Effector CD4-positive, alpha-beta T cell (primary cell): ENCODE measurements at regions not wholly inside any gene's neighbourhood (a gene's known extent, or its start where the extent isn't known, plus 50 kb on each side); places are given as distances from the start of the nearest gene placed in this dataset.
A peak's percentile ranks its signal among the peaks of the same experiment; 100 is the strongest.

Experiments used
- DNase-seq: peaks from one replicate; pipeline ENCODE4 v3.0.0-alpha.2; 2020

DNA sequence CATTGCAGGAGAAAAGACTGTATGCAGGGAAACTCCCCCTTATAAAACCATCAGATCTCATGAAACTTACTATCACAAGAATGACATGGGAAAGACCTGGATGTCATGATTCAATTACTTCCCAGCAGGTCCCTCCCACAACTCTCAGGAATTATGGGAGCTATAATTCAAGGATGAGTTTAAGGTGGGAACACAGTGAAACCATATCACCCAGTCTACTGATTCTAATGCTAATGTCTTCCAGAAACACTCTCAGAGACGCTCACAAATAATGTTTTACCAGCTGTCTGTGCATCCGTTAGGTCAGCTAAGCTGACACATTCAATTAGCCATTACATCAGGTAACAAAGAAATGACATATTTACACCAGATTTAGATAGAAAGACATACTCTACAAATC, 637.9 kb downstream of the NLGN4Y start:
- DNase-seq, result no peak

DNA sequence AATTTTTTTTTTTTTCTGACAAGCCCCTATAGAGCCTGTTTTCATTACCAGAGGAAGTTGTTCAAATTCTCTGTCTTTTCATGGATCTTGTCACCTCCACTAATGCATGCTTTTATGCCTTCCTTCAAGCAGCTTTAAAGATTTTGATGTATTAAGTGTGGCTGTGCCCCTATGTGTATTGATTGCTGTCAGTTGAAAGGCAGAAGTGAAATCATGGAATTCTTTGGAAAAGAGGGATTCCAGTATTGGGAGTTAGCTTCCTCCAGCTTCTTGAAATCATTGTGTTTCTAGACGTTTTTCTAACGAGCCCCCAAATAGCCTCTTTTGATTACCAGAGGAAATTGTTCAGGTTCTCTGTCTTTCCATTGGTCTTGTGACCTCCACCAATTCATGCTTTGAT, 655.6 kb downstream of the NLGN4Y start:
- DNase-seq, result no peak

DNA sequence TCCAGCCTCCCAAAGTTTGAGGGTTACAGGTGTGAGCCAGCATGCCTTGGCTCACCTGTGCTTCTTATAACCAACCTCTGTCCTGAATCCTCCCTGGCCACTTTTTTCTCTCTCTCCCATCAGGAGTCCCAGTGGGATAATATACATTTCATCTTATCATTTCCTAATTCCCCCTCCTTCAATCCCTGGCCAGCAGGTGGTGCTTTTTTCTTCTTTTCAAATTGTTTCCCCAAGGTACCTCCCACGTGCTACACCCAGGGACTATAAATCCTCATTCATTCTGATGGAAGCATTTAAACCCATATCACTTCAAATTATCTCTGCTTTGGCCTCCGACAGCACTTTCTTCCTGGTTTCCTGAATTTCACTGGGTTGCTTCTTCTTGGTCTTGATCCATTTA, 704.7 kb downstream of the NLGN4Y start:
- DNase-seq, result no peak

DNA sequence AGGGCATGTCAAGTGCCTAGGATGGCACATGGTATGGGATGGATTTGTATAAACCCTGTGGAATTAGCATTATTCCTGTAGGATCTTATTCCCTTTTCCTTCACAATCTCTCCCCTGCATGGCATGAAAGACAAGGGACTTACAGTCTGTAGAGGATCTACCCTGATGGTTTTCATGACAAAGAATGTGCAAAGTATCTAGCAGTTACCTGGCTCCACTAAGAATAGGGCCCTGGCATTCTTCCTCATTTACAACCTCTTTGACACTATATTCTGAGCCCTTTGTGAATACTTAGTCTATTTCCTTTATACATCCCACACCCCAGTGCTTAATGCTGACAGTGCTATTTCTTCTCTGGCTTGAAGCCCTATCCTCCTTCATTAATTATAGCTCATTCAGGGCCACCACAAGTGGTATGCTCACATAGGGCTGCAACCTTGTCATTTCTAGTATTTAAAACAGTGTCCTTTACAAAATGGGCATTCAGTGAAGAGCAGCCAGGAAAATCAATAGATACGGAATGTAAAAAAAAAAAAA, 715.3 kb downstream of the NLGN4Y start:
- DNase-seq, result no peak

DNA sequence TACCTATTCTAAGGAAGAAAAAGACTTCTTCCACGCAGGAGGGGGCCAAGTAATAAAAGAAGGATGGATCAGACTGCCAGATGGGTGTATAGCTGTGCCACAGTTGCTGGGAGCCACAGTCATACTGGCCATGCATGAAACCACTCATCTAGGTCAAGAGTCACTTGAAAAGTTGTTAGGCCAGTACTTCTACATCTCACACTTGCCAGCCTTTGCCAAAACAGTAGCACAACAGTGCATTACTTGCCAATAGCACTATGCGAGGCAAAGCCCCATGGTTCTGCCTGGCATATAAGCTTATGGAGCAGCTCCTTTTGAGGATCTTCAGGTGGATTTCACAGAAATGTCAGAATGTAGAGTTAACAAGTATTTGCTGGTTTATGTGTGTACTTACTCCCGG, 735.0 kb downstream of the NLGN4Y start:
- no peak for DNase-seq

DNA sequence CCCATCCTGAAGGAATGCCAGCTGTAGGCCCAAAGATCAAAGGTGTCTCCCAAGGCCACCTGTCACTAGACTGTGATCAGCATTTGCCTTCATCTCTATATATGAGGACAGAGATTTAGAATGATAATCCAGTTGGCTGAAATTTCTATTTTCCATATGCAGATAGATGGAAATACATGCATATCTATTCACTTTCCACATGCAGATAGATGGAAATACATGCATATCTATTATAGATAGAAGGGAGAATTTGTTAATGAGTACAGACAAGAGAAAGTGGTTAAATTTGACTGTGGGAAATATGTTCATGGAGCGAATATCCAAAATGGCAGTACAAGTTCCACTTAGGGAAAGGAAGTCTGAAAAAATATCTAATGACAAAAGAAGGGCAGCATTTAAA, 762.2 kb downstream of the NLGN4Y start:
- DNase-seq, result no peak

DNA sequence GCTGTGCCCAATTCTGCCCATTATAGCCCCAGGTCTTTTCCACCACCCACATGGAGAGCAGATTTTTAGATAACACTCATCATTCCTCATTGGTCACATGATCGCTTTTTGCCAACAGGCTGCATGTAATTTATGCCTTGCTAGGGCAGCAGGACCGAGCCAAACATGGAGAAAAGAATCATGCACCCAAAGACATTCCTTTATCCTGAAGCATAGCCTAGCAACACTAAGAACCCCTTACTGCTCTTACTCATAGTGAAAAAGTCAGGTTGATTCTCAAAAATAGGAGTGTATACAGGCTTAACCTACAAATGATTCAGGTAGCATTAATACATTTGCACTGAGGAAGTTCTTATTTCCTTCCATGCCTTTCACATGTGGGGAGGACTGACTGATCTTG, 765.5 kb downstream of the NLGN4Y start:
- no peak for DNase-seq

DNA sequence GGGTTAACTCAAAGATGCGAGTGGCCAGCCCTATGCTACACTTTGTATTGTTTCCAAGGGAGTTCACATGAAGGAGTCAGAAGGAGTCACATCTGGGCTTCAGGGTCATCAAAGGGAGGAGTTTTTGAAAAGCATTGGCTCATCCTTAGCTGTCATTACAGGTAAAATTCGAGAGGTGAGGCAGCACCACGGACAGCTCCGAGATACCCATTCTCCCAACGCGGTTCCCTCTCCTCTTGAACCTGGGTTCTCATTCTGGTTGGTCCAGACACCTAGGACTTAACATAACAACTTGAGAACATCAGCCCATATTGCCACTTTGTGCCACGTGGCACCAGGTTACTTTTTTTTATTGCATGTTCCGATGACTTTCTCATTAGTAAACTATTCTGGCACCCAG, 768.6 kb downstream of the NLGN4Y start:
- no peak for DNase-seq

DNA sequence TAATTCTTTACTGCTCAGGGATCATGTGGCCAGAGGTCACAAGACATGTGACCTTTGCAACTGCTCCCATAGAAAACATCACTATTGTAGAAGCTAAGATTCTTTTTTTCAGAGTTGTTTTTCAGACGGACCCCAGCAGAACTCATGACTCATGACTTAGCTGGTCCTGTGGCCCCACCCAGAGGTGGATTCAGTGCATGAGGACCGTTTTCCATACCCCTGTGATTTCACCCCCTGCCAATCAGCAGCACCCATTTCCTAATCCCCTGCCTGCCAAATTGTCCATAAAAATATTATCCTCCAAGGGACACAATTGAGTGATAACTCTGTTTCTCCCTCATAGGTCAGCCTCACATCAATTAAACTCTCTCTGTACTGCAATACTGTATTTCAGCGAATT, 777.5 kb downstream of the NLGN4Y start:
- no peak for DNase-seq

DNA sequence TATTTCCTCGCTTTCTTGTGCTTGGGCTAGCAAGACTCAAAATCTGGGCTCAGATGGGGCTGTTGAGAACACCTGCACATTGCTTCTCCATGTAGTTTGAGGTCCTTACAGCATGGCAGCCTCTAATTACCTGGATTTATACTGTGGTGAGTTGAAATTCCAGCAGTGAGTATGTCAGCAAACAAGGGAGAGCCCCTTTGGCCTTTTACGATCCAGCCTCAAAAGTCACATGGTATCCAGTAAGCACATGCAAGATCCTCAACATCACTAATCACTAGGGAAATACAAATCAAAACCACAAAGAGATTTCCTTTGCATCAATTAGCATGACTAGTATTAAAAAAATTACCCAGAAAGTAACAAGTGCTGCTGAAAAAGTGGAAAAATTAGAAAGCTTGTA, 787.8 kb downstream of the NLGN4Y start:
- DNase-seq, result no peak

DNA sequence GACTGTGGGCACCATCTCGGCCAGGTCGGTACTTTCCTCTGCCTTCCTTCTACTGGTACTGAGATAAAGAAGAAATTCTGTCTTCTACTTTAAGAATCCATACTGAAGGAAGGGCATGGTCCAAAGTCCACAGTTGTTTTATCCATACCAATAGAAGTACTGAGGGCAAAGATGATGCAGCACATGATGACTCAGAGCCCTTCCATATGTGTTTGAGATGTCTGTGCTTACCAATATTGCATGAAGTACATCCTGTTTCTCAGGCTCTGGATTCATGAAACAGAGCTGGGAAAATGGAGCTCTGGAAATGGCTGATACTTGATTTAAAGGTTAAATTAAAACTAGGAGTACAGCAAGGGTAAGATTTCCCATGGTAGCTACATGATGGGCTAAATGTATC, 799.9 kb downstream of the NLGN4Y start:
- DNase-seq, result no peak

DNA sequence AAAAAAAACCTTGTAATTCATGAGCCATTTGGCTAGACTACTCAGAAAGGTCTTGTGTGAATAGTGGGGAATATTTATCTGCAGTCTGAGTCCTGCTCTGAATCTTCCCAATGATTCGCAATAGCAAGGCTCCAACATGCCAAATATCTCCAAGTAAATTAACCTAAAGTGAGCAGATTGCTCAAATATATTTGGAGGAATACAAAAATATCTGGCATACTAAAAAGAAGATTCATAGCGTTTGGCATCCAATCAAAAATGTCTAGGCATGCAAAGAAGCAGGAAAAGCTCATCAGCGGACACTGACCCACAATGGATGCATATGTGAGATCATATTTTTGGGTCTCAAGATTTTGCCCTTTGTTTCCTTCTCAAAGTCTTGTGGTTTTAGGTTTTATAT, 800.9 kb downstream of the NLGN4Y start:
- no peak for DNase-seq

DNA sequence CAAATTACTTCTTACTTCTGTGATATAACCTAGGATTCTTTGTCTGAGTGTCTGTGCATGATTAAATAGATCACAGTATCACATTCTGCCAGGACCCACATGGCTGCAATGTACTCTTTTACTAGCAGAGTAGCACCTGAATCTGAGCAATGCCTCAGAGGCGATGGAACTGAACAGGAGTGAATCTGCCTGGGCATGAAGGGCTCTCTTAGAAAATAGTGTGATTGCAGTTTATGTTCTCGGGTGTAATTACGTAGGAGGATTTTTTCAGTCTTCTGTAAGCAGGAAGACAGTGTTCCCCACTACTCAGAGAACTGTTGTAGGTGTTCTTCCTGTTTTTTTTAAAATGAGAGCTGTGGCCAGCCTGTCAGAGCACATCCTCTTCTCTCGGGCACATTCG, 802.3 kb downstream of the NLGN4Y start:
- DNase-seq, result no peak

DNA sequence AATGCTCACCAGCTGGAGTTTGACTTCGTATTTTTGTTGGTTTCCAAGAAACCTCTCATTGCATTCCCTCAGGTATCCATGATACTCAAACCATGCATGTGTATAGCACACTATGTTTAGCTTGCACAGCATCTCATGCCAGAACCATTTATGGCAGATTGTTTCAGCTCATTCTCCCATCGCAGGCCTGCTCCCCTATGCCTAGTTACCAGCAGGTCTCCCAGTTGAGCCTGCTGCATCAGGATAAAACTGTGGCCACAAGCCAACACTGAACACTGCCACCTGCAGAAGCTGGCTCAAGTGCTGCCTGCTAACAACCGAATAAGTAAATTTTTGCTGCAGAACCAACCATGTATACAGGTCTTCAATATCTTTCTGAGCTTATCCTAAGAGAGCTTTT, 804.5 kb downstream of the NLGN4Y start:
- DNase-seq, result no peak

DNA sequence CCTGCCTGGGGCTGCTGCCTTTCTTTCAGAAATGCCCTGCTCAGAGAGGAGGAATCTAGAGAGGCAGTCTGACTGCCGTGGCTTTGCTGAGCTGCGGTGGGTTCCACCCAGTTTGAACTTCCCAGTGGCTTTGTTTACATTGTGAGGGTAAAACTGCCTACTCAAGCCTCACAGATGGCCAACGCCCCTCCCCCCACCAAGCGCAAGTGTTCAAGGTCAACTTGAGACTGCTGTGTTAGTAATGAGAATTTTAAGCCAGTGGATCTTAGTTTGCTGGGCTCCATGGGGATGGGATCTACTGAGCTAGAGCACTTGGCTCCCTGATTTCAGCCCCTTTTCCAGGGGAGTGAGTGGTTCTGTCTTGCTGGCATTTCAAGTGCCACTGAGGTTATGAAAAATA, 819.2 kb downstream of the NLGN4Y start:
- no peak for DNase-seq

DNA sequence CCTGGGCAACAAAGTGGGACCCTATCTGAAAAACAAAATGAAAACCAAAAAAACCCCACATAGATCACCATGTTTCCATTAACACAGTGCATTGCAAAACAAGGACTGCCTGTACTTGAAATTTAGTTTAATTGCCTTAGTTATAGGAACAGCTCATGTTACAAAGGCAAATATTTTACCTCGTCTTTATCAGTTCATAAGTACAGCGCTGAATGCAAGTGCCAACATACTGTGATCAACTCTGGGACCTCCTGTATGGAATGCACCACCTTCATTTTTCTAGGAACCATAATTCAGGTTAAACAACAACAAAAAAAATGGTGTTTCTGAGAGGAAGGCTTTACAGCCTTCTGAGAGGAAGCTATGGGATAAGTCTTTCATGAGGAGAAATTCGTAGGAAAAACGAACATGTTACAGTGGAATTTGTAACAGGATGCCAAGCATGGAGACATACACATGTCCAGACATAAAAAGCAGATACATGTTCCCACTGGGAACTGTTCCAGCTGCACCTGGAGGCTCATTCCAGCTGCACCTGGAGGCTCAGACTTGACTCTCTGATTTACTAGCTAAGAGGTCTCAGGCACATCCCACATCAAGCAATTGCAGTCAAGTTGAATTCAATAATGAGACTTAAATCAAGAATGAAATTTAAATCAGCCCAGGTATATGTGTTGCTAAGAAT, 821.3 kb downstream of the NLGN4Y start:
- no peak for DNase-seq

DNA sequence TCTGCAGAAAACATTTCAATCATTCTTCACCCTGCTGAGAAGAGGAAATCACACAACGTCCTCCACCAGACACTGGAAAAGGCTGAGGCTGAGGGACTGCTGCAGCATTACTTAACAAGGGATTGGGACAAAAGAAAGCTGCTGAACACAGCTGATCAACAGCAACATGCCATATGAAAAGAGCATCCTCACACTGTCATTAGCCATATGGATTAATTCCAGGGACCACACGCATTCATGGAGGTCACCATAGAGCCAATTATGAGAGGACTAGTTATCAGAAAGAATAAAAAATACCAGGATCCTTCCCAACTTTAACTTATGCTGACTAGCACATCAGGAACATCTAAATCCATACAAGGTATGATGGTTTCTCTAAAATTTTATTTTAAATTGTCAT, 825.0 kb downstream of the NLGN4Y start:
- DNase-seq, result no peak

DNA sequence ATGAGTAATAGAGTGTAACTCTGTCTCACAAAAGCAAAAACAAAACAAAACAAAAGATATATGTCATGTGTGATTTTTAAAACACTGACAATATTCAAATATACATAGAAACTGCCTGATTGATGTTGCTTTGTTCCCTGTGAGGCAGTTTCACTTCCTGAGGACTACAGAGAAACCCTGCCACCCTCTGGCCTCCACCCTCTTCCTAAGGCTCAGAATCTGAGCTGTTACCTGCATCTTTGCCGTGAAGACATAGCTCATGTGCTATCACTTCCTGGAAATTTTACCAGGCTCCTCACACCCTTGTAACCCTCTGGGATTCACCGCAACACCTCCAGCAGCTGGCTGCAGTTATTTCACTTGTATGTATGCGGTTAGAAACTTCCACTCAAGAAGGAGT, 831.0 kb downstream of the NLGN4Y start:
- peak; percentile 1 for DNase-seq

DNA sequence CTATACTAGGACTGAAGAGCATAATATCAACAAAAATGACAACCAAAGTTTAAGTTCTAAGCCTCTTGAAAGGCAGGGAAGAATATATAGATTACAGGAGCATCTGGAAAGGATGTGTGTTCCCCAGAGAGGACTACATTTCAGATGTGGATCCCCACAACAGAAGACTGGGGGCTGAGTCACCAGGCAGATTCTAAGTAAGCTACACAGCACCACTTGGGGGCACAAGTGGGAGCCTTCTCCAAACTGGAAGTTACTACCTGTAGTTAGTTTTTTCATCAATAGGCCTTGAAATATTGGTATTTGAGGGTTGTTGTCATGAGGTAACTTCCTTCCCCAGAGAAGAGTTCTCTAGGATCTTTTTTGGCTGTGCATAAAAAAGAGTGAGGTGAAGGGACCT, 836.1 kb downstream of the NLGN4Y start:
- no peak for DNase-seq

DNA sequence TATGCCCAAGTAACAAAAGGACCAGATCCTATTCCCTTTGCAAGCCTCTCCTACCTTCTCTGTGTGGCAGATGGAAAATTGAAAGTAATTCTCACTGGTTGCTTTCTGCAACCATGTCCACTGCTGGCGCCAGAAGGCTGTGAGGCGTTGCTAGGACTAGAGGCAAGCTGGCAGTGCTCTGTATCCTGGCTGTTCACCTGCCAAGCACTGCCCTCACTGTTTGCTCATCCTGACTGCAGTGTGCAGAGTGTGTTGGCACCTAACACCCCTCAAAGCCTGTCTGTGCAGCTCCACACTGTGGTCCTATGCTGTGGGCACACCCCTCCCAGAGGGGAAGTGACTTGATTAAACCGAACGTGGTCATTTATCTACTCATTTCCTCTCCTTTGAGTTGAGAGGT, 840.7 kb downstream of the NLGN4Y start:
- no peak for DNase-seq

DNA sequence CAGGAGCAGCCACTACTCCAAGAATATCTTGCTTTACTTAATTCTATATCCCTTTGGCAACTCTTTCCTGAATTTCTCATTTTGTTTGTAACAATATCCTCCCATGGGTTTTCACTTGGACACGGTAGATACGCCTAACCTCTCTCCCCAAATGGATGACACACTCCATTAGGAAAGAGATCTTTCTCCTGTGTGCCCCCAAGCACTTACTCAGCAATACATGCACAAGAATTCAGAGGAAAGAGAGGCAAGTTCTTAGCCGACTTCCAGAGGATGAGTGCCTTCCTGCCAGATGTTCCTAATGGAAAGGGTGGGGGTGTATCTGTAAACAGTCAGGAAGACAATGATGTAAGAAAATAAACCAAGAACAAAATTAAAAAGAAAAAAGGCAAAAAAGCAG, 844.5 kb downstream of the NLGN4Y start:
- no peak for DNase-seq

DNA sequence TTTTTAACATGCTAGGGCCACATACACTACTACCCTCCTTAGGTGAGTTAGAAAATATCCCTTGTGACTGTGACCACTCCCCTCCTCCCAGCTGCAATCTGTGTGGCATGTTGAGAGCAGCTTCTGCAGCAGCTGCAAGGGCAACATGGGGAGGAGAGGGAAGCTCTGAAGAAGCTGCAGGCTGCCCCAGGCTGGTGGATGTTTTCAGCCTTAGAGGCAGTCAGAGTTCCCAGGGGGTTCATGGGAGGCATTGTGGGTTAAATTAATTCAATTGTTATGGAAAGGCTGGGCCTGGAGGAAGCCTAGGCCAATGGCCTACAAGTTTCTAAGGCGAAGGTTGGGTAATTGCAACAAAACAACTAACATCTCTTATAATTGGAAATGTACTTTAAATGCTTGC, 860.8 kb downstream of the NLGN4Y start:
- DNase-seq, result no peak

DNA sequence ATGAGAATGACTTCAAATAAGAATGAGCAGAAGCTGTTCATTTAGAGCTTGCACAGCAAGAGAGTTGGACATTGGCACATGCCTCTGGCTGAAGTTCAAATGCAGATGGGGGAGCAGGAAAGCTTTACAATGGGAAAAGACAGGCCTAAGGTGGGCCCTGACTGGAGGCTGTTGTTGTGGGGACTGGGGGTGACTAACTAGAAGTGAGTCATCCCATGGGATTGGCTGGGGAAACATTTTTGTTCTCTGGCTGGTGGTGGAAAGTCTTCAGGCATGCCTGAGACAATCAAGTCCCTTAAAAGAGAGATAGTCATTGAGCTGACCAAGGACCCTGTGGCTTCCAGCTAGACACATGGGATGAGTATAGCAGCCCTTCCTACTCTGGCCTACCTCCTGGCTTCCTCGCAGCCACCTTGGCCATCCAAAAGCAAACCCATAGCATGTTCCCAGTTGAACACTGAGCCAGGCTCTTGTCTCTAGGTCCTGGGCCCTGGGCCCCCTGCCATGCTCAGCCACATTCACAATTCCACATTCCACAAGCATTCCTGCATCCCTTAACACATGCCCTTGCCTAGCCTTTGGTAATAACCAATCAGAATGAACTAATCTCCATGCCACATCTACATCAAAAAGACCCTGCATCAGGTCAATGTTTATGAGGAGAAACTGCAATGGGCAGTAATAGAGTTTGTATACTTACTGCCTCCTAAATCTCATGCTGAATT, 873.4 kb downstream of the NLGN4Y start:
- no peak for DNase-seq

DNA sequence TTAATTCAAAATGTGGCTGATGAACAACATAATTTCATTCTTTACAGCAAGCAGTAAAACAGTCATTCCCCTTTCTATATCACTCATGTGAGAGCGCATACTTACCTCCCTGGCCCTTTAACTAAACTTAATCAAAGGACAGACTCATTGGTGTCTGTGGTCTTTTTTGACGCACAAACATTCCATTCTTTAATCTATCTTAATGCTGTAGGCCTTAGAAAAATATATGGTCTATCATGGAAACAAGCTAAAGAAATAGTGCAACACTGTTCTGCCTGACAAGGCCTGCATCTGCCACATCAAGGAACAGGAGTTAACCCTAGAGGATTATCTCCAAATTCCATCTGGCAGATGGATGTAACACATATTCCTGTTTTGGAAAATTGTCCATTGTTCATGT, 878.1 kb downstream of the NLGN4Y start:
- no peak for DNase-seq

DNA sequence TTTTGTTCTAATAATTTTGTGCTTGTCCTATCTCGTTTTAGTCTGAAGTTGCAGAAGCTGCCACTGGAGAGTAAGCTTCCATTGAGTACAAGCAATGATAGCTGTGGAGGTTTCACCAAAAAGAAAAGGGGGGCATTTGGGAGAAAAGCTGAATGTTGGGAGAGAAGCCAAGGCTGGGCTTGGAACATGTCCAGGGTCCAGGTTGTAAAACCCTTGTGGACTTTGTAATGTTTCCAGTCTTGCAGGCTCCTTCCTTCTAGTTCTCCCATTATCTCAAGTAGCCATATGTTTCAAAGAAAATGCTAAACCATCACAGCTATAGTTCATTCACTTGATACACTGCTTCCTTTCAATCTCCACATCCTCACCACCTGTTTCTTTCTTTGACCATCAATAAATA, 880.2 kb downstream of the NLGN4Y start:
- DNase-seq, result no peak
